Suprapubic skin (tissue), 4 donors: ENCODE measurements at regions not wholly inside any gene's neighbourhood (a gene's known extent, or its start where the extent isn't known, plus 50 kb on each side); places are given as distances from the start of the nearest gene placed in this dataset.

Experiments
- DNase-seq, 2 donors: peaks; one replicate each; pipeline ENCODE4 v3.0.0-alpha.2; 2019; ENCODE audit warnings: low spot score in 2 of 2
- H3K27ac ChIP-seq: fragments of 200-600 bp; sonication (generic); one replicate; pipeline ENCODE4 v1.5.1; 2019
- H3K27me3 ChIP-seq: fragments of 200-600 bp; sonication (generic); one replicate; pipeline ENCODE4 v1.5.1; 2019
- H3K36me3 ChIP-seq: fragments of 200-600 bp; sonication (generic); one replicate; pipeline ENCODE4 v1.5.1; 2019
- H3K4me1 ChIP-seq: fragments of 200-600 bp; sonication (generic); one replicate; pipeline ENCODE4 v1.5.1; 2019
- H3K4me3 ChIP-seq: fragments of 200-600 bp; sonication (generic); one replicate; pipeline ENCODE4 v1.5.1; 2019; ENCODE audit warnings: mild to moderate bottlenecking
- H3K9me3 ChIP-seq: fragments of 200-600 bp; sonication (generic); one replicate; pipeline ENCODE4 v1.5.1; 2019
- EP300 ChIP-seq: sonication (generic); formaldehyde crosslinking; IDR thresholded peaks from one replicate; pipeline ENCODE4 v1.6.1; 2017; ENCODE audit warnings: antibody characterized with exemption
- POLR2A ChIP-seq, 2 donors: fragments of 450-650 bp; IDR thresholded peaks; one replicate each; pipeline ENCODE4 v1.6.1; 2017; ENCODE audit warnings: antibody characterized with exemption in 2 of 2, mild to moderate bottlenecking in 2 of 2, moderate library complexity in 2 of 2
- POLR2AphosphoS5 ChIP-seq, 3 donors: sonication (generic); formaldehyde crosslinking; IDR thresholded peaks; one replicate each; pipeline ENCODE4 v1.6.1; 2017; ENCODE audit warnings: antibody characterized with exemption in 3 of 3
- WGBS: methylation state at CpG from one replicate; pipeline ENCODE4 v1.1.5; 2018; 5-methylcytosine and 5-hydroxymethylcytosine counted together
- TF ChIP-seq, protein P1 (sequence below), 2 donors: fragments of 200-600 bp in 1 of 2; fragments of 450-650 bp in 1 of 2; sonication (generic) in 1 of 2; IDR thresholded peaks; one replicate each; pipeline ENCODE4 v1.5.1; 2016 to 2019; ENCODE audit warnings: antibody characterized with exemption in 2 of 2, mild to moderate bottlenecking in 1 of 2, moderate library complexity in 1 of 2

DNA sequence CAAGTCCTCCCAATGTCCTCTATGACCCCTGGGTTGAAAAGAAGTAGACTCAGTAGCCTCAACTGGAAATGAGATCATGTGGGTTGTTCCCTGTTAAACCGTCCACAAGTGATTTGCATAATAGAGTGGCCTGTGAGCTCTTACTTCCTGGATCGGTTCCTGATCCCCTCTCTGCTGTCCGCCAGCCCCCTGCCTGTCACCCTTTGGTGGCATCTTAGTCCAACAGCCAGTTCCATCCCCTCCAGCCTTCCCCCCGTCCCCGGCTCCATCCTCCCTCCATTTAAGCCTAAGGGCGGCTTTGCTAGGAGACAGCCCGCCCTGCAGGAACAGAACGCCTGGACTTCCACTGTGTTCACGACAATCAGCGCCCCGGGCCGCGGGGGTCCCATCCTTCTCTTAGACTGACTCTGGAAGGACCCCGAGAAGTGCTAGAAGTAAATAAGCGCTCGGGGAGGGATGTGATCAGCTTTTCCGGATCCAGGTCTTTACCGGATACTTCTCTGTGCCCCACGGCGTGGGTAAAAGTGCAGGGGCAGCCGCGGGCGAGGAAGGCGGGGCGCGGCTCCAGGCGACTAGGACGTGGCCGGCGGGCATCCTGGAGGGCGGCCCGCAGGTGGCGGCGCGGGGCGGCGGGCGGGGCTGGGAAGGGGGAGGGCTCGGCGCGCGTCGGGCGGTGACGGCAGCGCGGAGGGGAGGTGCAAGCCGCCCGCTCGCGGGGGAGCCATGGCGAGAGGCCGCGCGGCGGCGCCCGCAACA is 51.2 kb upstream of the ULK4 start:
- 2% methylated on average over 11 of the region's 58 CpGs for WGBS
- Histone ChIP-seq H3K27me3 (no peaks in the 10 kb centered on the region), H3K4me1 (peaks cover 26% of the 10 kb centered on the region), H3K36me3 (no peaks in the 10 kb centered on the region), H3K27ac (peak overlapping the region; percentile 86), H3K4me3 (peak overlapping the region; percentile 96), H3K9me3 (no peaks in the 10 kb centered on the region)
- DNase-seq, result peak; percentile 80 to 84
- TF ChIP-seq POLR2AphosphoS5 (IDR thresholded peaks at IDR 0.05), result no peak
- TF ChIP-seq EP300, result no peak
- TF ChIP-seq, protein P1, sequence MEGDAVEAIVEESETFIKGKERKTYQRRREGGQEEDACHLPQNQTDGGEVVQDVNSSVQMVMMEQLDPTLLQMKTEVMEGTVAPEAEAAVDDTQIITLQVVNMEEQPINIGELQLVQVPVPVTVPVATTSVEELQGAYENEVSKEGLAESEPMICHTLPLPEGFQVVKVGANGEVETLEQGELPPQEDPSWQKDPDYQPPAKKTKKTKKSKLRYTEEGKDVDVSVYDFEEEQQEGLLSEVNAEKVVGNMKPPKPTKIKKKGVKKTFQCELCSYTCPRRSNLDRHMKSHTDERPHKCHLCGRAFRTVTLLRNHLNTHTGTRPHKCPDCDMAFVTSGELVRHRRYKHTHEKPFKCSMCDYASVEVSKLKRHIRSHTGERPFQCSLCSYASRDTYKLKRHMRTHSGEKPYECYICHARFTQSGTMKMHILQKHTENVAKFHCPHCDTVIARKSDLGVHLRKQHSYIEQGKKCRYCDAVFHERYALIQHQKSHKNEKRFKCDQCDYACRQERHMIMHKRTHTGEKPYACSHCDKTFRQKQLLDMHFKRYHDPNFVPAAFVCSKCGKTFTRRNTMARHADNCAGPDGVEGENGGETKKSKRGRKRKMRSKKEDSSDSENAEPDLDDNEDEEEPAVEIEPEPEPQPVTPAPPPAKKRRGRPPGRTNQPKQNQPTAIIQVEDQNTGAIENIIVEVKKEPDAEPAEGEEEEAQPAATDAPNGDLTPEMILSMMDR (IDR thresholded peaks at IDR 0.05), result no peak
- TF ChIP-seq POLR2A (IDR thresholded peaks at IDR 0.05), result no peak

DNA sequence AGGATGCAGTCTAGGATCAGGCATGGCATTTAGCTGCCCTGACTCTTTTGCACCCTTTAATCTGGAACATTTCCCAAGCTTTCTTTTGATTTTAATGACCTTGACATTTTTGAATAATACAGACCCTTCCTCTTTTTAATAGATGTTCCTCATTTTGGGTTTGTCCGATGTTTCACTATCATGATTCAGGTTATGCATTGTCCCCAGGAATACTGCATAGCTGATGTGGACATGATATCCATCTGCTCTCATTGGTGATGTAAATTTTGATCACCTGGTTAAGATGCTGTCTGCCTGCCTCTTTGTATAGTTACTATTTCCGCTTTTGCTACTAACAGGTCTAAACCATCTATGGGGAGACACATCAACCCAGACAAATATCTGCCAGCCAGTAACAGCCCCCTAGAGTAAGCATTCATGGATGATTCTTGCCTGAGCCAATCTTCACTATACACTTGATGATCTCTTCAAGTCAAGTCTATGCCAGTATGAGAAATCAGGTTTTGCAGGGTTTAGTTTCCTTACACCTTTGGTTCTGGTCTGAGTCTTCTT is 50.6 kb upstream of the ULK4 start:
- Histone ChIP-seq H3K36me3 (no peaks in the 10 kb centered on the region), H3K27me3 (no peaks in the 10 kb centered on the region), H3K27ac (peak overlapping the region; percentile 86), H3K4me3 (peak overlapping the region; percentile 96), H3K9me3 (no peaks in the 10 kb centered on the region), H3K4me1 (peaks cover 26% of the 10 kb centered on the region)
- TF ChIP-seq POLR2AphosphoS5 (IDR thresholded peaks at IDR 0.05) (no peak), EP300 (no peak), POLR2A (IDR thresholded peaks at IDR 0.05) (no peak)
- TF ChIP-seq, protein P1 (IDR thresholded peaks at IDR 0.05), result no peak
- WGBS, result 45% methylated on average over 2 of the region's 2 CpGs
- no peak for DNase-seq
